ENCODE measurements at regions not wholly inside any gene's neighbourhood (a gene's known extent, or its start where the extent isn't known, plus 50 kb on each side); places are given as distances from the start of the nearest gene placed in this dataset.

DNA sequence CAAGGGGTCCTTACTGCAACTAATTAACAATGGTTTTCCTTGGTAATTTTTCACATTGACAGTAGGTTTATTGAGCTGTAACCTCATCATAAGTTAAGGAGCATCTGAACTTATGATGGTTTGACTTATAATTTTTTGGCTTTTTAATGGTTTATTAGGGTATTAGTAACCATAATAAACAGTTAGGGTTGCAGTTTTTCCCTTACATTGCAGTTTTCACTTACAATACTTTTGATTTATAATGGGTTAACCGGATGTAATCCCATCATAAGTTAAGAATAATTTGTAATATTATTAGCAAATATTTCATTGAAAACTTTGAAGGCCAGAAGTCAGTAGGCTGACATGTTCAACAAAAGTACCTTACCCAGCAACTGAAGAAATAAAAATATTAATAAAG is 811.6 kb downstream of the TRHDE start:
- no peaks in the 10 kb centered on the region for H3K27me3 ChIP-seq (ENCODE audit: control insufficient read depth, extremely low read depth, insufficient read depth, low read length)
- H3K4me3 ChIP-seq (ENCODE audit: control insufficient read depth in 2 of 3, extremely low read depth in 1 of 3, insufficient read depth in 2 of 3, low read depth in 1 of 3, low read length in 3 of 3) = no peak overlapping the region
- DNase-seq (ENCODE audit: low read depth, low spot score) (no peak), FAIRE-seq (no peak)
- H3K36me3 ChIP-seq (ENCODE audit: control insufficient read depth in 2 of 2, extremely low read depth in 1 of 2, insufficient read depth in 2 of 2, low read length in 2 of 2) = no peaks in the 10 kb centered on the region
- H3K9me3 ChIP-seq (ENCODE audit: control insufficient read depth, low read depth, low read length) = no peaks in the 10 kb centered on the region
- dilution Hi-C loops (cut with MboI; ENCODE audit: extremely low pct_ligation_motif_present, low sequenced_read_pairs) = no loop called here
- TF ChIP-seq CTCF (optimal IDR thresholded peaks at IDR 0.05 in 1 of 3, IDR thresholded peaks at IDR 0.05 in 1 of 3, conservative IDR thresholded peaks at IDR 0.05 in 1 of 3; ENCODE audit: extremely low read depth in 1 of 3, insufficient read depth in 2 of 3, low read length in 3 of 3) (no peak), EZH2 (IDR thresholded peaks at IDR 0.05; ENCODE audit: low read length) (no peak)
- no peaks in the 10 kb centered on the region for H4K20me1 ChIP-seq (ENCODE audit: control insufficient read depth, extremely low read depth, insufficient read depth, low read length)
- H3K9me1 ChIP-seq (ENCODE audit: control insufficient read depth, extremely low read depth, insufficient read depth, low read length) = no peaks in the 10 kb centered on the region
- no peak overlapping the region for H3K27ac ChIP-seq (ENCODE audit: control insufficient read depth, insufficient read depth, low read length)
- H3K9ac ChIP-seq (ENCODE audit: control insufficient read depth, extremely low read depth, insufficient read depth, low read length) = no peak overlapping the region
- no peaks in the 10 kb centered on the region for H3K4me1 ChIP-seq (ENCODE audit: control insufficient read depth, extremely low read depth, insufficient read depth, low read length)
- H3K79me2 ChIP-seq (ENCODE audit: control insufficient read depth, insufficient read depth, low read length) = no peaks in the 10 kb centered on the region
- no peak overlapping the region for H3K4me2 ChIP-seq (ENCODE audit: control insufficient read depth, extremely low read depth, insufficient read depth, low read depth, low read length)
- no peak overlapping the region for H2AFZ ChIP-seq (ENCODE audit: control insufficient read depth, low read length)

GRCh38 chr12:73106296-73106695 is 834.1 kb downstream of the TRHDE start:
- dilution Hi-C loops (cut with MboI; ENCODE audit: extremely low pct_ligation_motif_present, low sequenced_read_pairs) = no loop called here
- Histone ChIP-seq H3K9ac (ENCODE audit: control insufficient read depth, extremely low read depth, insufficient read depth, low read length) (no peak overlapping the region), H3K4me3 (ENCODE audit: control insufficient read depth in 2 of 3, extremely low read depth in 1 of 3, insufficient read depth in 2 of 3, low read depth in 1 of 3, low read length in 3 of 3) (no peak overlapping the region), H3K9me1 (ENCODE audit: control insufficient read depth, extremely low read depth, insufficient read depth, low read length) (no peaks in the 10 kb centered on the region), H2AFZ (ENCODE audit: control insufficient read depth, low read length) (no peak overlapping the region), H3K4me1 (ENCODE audit: control insufficient read depth, extremely low read depth, insufficient read depth, low read length) (no peaks in the 10 kb centered on the region), H4K20me1 (ENCODE audit: control insufficient read depth, extremely low read depth, insufficient read depth, low read length) (no peaks in the 10 kb centered on the region), H3K36me3 (ENCODE audit: control insufficient read depth in 2 of 2, extremely low read depth in 1 of 2, insufficient read depth in 2 of 2, low read length in 2 of 2) (no peaks in the 10 kb centered on the region), H3K9me3 (ENCODE audit: control insufficient read depth, low read depth, low read length) (no peaks in the 10 kb centered on the region), H3K27me3 (ENCODE audit: control insufficient read depth, extremely low read depth, insufficient read depth, low read length) (no peaks in the 10 kb centered on the region), H3K79me2 (ENCODE audit: control insufficient read depth, insufficient read depth, low read length) (no peaks in the 10 kb centered on the region), H3K4me2 (ENCODE audit: control insufficient read depth, extremely low read depth, insufficient read depth, low read depth, low read length) (no peak overlapping the region), H3K27ac (ENCODE audit: control insufficient read depth, insufficient read depth, low read length) (no peak overlapping the region)
- no peak for TF ChIP-seq CTCF (optimal IDR thresholded peaks at IDR 0.05 in 1 of 3, IDR thresholded peaks at IDR 0.05 in 1 of 3, conservative IDR thresholded peaks at IDR 0.05 in 1 of 3; ENCODE audit: extremely low read depth in 1 of 3, insufficient read depth in 2 of 3, low read length in 3 of 3)
- TF ChIP-seq EZH2 (IDR thresholded peaks at IDR 0.05; ENCODE audit: low read length) = no peak
- FAIRE-seq (no peak), DNase-seq (ENCODE audit: low read depth, low spot score) (no peak)

All from keratinocyte (primary cell).